ENCODE measurements at regions not wholly inside any gene's neighbourhood (a gene's known extent, or its start where the extent isn't known, plus 50 kb on each side); places are given as distances from the start of the nearest gene placed in this dataset.

- TF ChIP-seq CTCF (IDR thresholded peaks at IDR 0.05; ENCODE audit: low read length) = no peak
- no peak for TF ChIP-seq EZH2 (IDR thresholded peaks at IDR 0.05; ENCODE audit: borderline replicate concordance, low read length)
Measured at GRCh38 chr14:59137256-59137655, 51.2 kb upstream of the DAAM1 start.

Measured in OCI-LY1 (cell line).